Keratinocyte (primary cell): ENCODE measurements at regions not wholly inside any gene's neighbourhood (a gene's known extent, or its start where the extent isn't known, plus 50 kb on each side); places are given as distances from the start of the nearest gene placed in this dataset.
"Not testable (repeated sequence)": the region's sequence is repeated elsewhere in the genome, so short reads cannot be mapped to it uniquely, and the experiment has no call there.

Experiments
- DNase-seq: peaks from one replicate; pipeline ENCODE4 v3.0.0-alpha.2; 2011; ENCODE audit warnings: low read depth, missing footprints, low spot score
- FAIRE-seq: peaks from 2 replicates; lab custom pipeline; 2011; peaks lifted over from hg19 to GRCh38; lab: Jason Lieb, UNC
- H2AFZ ChIP-seq: 2 replicates; pipeline ENCODE4 v1.6.0; 2012; ENCODE audit warnings: low read length, control low read depth, inconsistent platforms; ENCODE audit not compliant: control insufficient read depth
- H3K27ac ChIP-seq: 2 replicates; pipeline ENCODE4 v1.5.1; 2011; ENCODE audit warnings: low read length; ENCODE audit not compliant: control insufficient read depth, insufficient read depth
- H3K27me3 ChIP-seq: 3 replicates; pipeline ENCODE4 v1.6.0; 2011; ENCODE audit warnings: low read length; ENCODE audit not compliant: control insufficient read depth, insufficient read depth; ENCODE audit errors: extremely low read depth
- H3K36me3 ChIP-seq, 2 experiments: 2 replicates in 1 of 2; 3 replicates in 1 of 2; pipeline ENCODE4 v1.5.1; 2011; ENCODE audit warnings: low read length in 2 of 2, mild to moderate bottlenecking in 1 of 2; ENCODE audit not compliant: control insufficient read depth in 2 of 2, insufficient read depth in 2 of 2; ENCODE audit errors: extremely low read depth in 1 of 2
- H3K4me1 ChIP-seq: 3 replicates; pipeline ENCODE4 v1.5.1; 2011; ENCODE audit warnings: low read length; ENCODE audit not compliant: control insufficient read depth, insufficient read depth; ENCODE audit errors: extremely low read depth
- H3K4me2 ChIP-seq: 3 replicates; pipeline ENCODE4 v1.6.0; 2011; ENCODE audit warnings: low read depth, low read length; ENCODE audit not compliant: control insufficient read depth, insufficient read depth; ENCODE audit errors: extremely low read depth
- H3K4me3 ChIP-seq, 3 experiments: fragments of 200-600 bp in 1 of 3; sonication (generic) in 1 of 3; 2 replicates in 2 of 3; 3 replicates in 1 of 3; pipeline ENCODE4 v1.5.1; 2011 to 2016; ENCODE audit warnings: low read length in 3 of 3, mild to moderate bottlenecking in 3 of 3, control low read depth in 2 of 3, inconsistent platforms in 1 of 3, low read depth in 1 of 3, mixed read lengths in 1 of 3, mixed run types in 1 of 3, moderate library complexity in 1 of 3; ENCODE audit not compliant: control insufficient read depth in 2 of 3, insufficient read depth in 2 of 3; ENCODE audit errors: extremely low read depth in 1 of 3
- H3K79me2 ChIP-seq: 2 replicates; pipeline ENCODE4 v1.6.0; 2012; ENCODE audit warnings: low read length; ENCODE audit not compliant: control insufficient read depth, insufficient read depth
- H3K9ac ChIP-seq: 3 replicates; pipeline ENCODE4 v1.6.0; 2011; ENCODE audit warnings: low read length; ENCODE audit not compliant: control insufficient read depth, insufficient read depth; ENCODE audit errors: extremely low read depth
- H3K9me1 ChIP-seq: 3 replicates; pipeline ENCODE4 v1.6.0; 2011; ENCODE audit warnings: low read length; ENCODE audit not compliant: control insufficient read depth, insufficient read depth; ENCODE audit errors: extremely low read depth
- H3K9me3 ChIP-seq: 2 replicates; pipeline ENCODE4 v1.5.1; 2012; ENCODE audit warnings: low read depth, low read length; ENCODE audit not compliant: control insufficient read depth
- H4K20me1 ChIP-seq: 3 replicates; pipeline ENCODE4 v1.6.0; 2011; ENCODE audit warnings: low read length; ENCODE audit not compliant: control insufficient read depth, insufficient read depth; ENCODE audit errors: extremely low read depth
- dilution Hi-C: fragments of 300-500 bp; cut with MboI; formaldehyde crosslinking; loops from one replicate; pipeline ENCODE4 v1.7.0; 2020; ENCODE audit warnings: low sequenced_read_pairs; ENCODE audit not compliant: extremely low pct_ligation_motif_present

GRCh38 chr20:28619956-28620651 is 2637.4 kb upstream of the DEFB115 start:
- H3K9ac ChIP-seq, H3K79me2 ChIP-seq, H3K27me3 ChIP-seq, H3K4me3 ChIP-seq, H3K36me3 ChIP-seq, H3K4me2 ChIP-seq, H2AFZ ChIP-seq, H4K20me1 ChIP-seq, H3K27ac ChIP-seq, H3K9me1 ChIP-seq, H3K9me3 ChIP-seq, FAIRE-seq, DNase-seq, dilution Hi-C loops, H3K4me1 ChIP-seq: not testable (repeated sequence)

GRCh38 chr20:28625112-28625511 is 2632.4 kb upstream of the DEFB115 start:
- H3K4me2 ChIP-seq, H3K4me1 ChIP-seq, FAIRE-seq, H3K9me1 ChIP-seq, DNase-seq, H3K9ac ChIP-seq, dilution Hi-C loops, H4K20me1 ChIP-seq, H3K27me3 ChIP-seq, H3K36me3 ChIP-seq, H2AFZ ChIP-seq, H3K4me3 ChIP-seq, H3K27ac ChIP-seq, H3K9me3 ChIP-seq, H3K79me2 ChIP-seq: not testable (repeated sequence)

GRCh38 chr20:28640831-28641230 is 2616.6 kb upstream of the DEFB115 start:
- FAIRE-seq, H3K9me3 ChIP-seq, H3K4me2 ChIP-seq: not testable (repeated sequence)

More at GRCh38 chr20:28640831-28641230, 2616.6 kb upstream of the DEFB115 start:
- H4K20me1 ChIP-seq, H3K79me2 ChIP-seq, H3K4me3 ChIP-seq, H3K27me3 ChIP-seq, DNase-seq, dilution Hi-C loops, H3K4me1 ChIP-seq, H2AFZ ChIP-seq, H3K36me3 ChIP-seq, H3K9ac ChIP-seq, H3K9me1 ChIP-seq, H3K27ac ChIP-seq: not testable (repeated sequence)
